MM.1S (cell line): ENCODE measurements at regions not wholly inside any gene's neighbourhood (a gene's known extent, or its start where the extent isn't known, plus 50 kb on each side); places are given as distances from the start of the nearest gene placed in this dataset.

Experiments used
- DNase-seq: peaks from one replicate; pipeline ENCODE4 v3.0.0-alpha.2; 2015
- H2AFZ ChIP-seq: fragments of 300-600 bp; sonication (generic); 2 replicates; pipeline ENCODE4 v1.6.0; 2016; ENCODE audit warnings: antibody characterized with exemption, low read length
- H3F3A ChIP-seq: fragments of 300-600 bp; sonication (generic); 2 replicates; pipeline ENCODE4 v1.6.1; 2016; ENCODE audit warnings: mild to moderate bottlenecking, antibody characterized with exemption, low read length, moderate library complexity, mixed read lengths; ENCODE audit not compliant: insufficient read depth
- H3K27ac ChIP-seq: fragments of 300-600 bp; sonication (generic); 2 replicates; pipeline ENCODE4 v1.5.1; 2016; ENCODE audit warnings: mild to moderate bottlenecking, low read length
- H3K27me3 ChIP-seq: fragments of 300-600 bp; sonication (generic); replicated peaks from 2 replicates; pipeline ENCODE4 v1.6.0; 2016; ENCODE audit warnings: low read length; ENCODE audit not compliant: insufficient read depth
- H3K36me3 ChIP-seq: fragments of 300-600 bp; sonication (generic); replicated peaks from 2 replicates; pipeline ENCODE4 v1.6.1; 2016; ENCODE audit warnings: mild to moderate bottlenecking, low read length, mixed read lengths; ENCODE audit not compliant: insufficient read depth
- H3K4me1 ChIP-seq: fragments of 300-600 bp; sonication (generic); 2 replicates; pipeline ENCODE4 v1.6.1; 2016; ENCODE audit warnings: low read length, mixed read lengths
- H3K4me2 ChIP-seq: fragments of 300-600 bp; sonication (generic); 2 replicates; pipeline ENCODE4 v1.6.0; 2016; ENCODE audit warnings: low read depth, low read length
- H3K4me3 ChIP-seq: fragments of 300-600 bp; sonication (generic); 2 replicates; pipeline ENCODE4 v1.5.1; 2016; ENCODE audit warnings: low read length, mixed read lengths
- H3K79me2 ChIP-seq: fragments of 300-600 bp; sonication (generic); 2 replicates; pipeline ENCODE4 v1.6.1; 2016; ENCODE audit warnings: mixed run types, low read length, mixed read lengths
- H3K9ac ChIP-seq: fragments of 300-600 bp; sonication (generic); 2 replicates; pipeline ENCODE4 v1.6.1; 2016; ENCODE audit warnings: low read length, mixed read lengths
- H3K9me2 ChIP-seq: fragments of 300-600 bp; sonication (generic); replicated peaks from 2 replicates; pipeline ENCODE4 v1.6.1; 2016; ENCODE audit warnings: mild to moderate bottlenecking, low read length, mixed read lengths; ENCODE audit not compliant: insufficient read depth
- H3K9me3 ChIP-seq: fragments of 300-600 bp; sonication (generic); replicated peaks from 2 replicates; pipeline ENCODE4 v1.6.1; 2016; ENCODE audit warnings: mild to moderate bottlenecking, low read length, mixed read lengths; ENCODE audit not compliant: insufficient read depth
- H4K20me1 ChIP-seq: fragments of 300-600 bp; sonication (generic); 2 replicates; pipeline ENCODE4 v1.6.1; 2016; ENCODE audit warnings: mild to moderate bottlenecking, low read length, moderate library complexity, mixed read lengths; ENCODE audit not compliant: insufficient read depth
- EZH2 ChIP-seq: fragments of 300-600 bp; sonication (generic); optimal IDR thresholded peaks from 2 replicates; pipeline ENCODE3; 2017; ENCODE audit warnings: low read depth, mild to moderate bottlenecking, antibody characterized with exemption, low read length, mixed read lengths
- EZH2phosphoT487 ChIP-seq: fragments of 300-600 bp; sonication (generic); IDR thresholded peaks from 2 replicates; pipeline ENCODE4 v1.6.1; 2018; ENCODE audit warnings: antibody characterized with exemption, low read length
- TF ChIP-seq, protein P1 (sequence below): fragments of 300-600 bp; sonication (generic); IDR thresholded peaks from 2 replicates; pipeline ENCODE4 v1.5.1; 2016; ENCODE audit warnings: antibody characterized with exemption, low read length, mixed read lengths

DNA sequence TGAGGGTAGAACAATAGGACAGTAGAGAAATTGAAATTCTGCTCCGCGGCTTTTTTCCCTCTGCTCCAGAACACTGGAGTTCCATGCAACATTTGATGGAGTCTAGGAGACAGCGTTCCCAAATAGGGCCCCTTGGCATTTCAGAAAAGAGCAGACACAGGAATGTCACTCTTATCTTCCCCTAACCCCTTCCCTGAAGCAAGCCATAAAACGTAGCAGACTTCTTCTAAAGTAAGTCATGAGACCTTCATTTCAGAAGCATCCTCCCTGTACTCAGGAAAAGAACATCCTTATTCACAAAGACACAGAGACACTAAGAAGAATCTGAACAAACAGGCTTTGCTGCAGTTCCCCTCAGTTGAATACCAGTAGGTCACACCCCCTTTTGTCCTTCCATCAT lies 296.1 kb upstream of the SOX9 start:
- Histone ChIP-seq H3K79me2 (no peaks in the 10 kb centered on the region), H3K27ac (no peak overlapping the region), H3F3A (no peaks in the 10 kb centered on the region), H3K9me3 (no peaks in the 10 kb centered on the region), H3K9me2 (no peaks in the 10 kb centered on the region), H3K4me3 (no peak overlapping the region), H3K4me1 (no peaks in the 10 kb centered on the region), H3K9ac (no peak overlapping the region), H2AFZ (no peak overlapping the region), H3K4me2 (no peak overlapping the region), H4K20me1 (no peaks in the 10 kb centered on the region), H3K36me3 (no peaks in the 10 kb centered on the region), H3K27me3 (no peaks in the 10 kb centered on the region)
- TF ChIP-seq, protein P1, sequence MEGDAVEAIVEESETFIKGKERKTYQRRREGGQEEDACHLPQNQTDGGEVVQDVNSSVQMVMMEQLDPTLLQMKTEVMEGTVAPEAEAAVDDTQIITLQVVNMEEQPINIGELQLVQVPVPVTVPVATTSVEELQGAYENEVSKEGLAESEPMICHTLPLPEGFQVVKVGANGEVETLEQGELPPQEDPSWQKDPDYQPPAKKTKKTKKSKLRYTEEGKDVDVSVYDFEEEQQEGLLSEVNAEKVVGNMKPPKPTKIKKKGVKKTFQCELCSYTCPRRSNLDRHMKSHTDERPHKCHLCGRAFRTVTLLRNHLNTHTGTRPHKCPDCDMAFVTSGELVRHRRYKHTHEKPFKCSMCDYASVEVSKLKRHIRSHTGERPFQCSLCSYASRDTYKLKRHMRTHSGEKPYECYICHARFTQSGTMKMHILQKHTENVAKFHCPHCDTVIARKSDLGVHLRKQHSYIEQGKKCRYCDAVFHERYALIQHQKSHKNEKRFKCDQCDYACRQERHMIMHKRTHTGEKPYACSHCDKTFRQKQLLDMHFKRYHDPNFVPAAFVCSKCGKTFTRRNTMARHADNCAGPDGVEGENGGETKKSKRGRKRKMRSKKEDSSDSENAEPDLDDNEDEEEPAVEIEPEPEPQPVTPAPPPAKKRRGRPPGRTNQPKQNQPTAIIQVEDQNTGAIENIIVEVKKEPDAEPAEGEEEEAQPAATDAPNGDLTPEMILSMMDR, result no peak
- TF ChIP-seq EZH2phosphoT487 (no peak), EZH2 (no peak)
- DNase-seq, result no peak

DNA sequence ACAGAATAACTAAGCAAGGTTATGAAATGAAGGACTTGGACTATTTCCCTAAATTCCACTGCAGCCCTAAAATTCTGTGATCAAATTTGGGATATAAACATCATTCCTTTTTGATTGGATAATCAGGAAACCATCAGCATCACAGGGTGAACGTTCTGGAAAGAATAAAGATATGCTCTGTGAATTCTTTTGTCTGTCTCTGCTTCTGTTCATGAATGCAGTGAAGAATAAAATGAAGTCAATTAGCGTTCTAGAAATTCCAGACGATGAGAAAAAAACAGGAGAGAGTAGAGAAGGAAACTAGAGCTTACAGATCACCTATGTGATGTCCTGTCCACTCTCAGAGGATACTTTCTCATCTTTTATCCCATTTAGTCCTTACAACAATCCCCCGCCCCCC lies 295.1 kb upstream of the SOX9 start:
- Histone ChIP-seq H3K4me2 (no peak overlapping the region), H3K27me3 (no peaks in the 10 kb centered on the region), H3K36me3 (no peaks in the 10 kb centered on the region), H3F3A (no peaks in the 10 kb centered on the region), H3K27ac (no peak overlapping the region), H4K20me1 (no peaks in the 10 kb centered on the region), H2AFZ (no peak overlapping the region), H3K9me3 (no peaks in the 10 kb centered on the region), H3K4me1 (no peaks in the 10 kb centered on the region), H3K4me3 (no peak overlapping the region), H3K9me2 (no peaks in the 10 kb centered on the region), H3K9ac (no peak overlapping the region), H3K79me2 (no peaks in the 10 kb centered on the region)
- DNase-seq, result no peak
- TF ChIP-seq, protein P1, result no peak

DNA sequence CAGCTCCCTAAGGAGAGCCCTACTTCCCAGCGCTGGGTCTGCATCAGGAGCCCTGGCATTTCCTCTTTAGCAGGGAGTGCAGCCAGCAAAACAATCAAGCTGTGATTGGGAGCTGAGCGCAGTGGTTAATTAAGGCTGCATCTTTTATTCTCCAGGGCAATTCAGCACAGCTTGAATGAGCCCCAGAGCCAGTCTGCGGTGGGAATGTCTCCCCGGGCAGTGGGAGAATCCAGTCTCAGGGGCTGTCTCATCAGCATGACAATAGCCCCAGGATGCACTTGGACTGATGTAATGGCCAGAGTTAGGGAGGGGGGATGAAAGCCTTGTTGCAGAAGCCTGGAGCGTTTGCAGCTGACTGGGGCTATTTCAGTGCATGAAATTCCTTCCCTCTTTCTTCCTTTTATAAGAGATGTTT lies 292.6 kb upstream of the SOX9 start:
- H2AFZ ChIP-seq, result no peak overlapping the region
- H3K4me3 ChIP-seq, result no peak overlapping the region
- no peaks in the 10 kb centered on the region for H4K20me1 ChIP-seq
- no peaks in the 10 kb centered on the region for H3F3A ChIP-seq
- no peak for TF ChIP-seq EZH2phosphoT487
- TF ChIP-seq, protein P1, result no peak
- TF ChIP-seq EZH2, result no peak
- H3K79me2 ChIP-seq, result no peaks in the 10 kb centered on the region
- no peak overlapping the region for H3K4me2 ChIP-seq
- H3K36me3 ChIP-seq, result no peaks in the 10 kb centered on the region
- no peaks in the 10 kb centered on the region for H3K9me2 ChIP-seq
- H3K27ac ChIP-seq, result no peak overlapping the region
- no peaks in the 10 kb centered on the region for H3K9me3 ChIP-seq
- H3K9ac ChIP-seq, result no peak overlapping the region
- H3K4me1 ChIP-seq, result no peaks in the 10 kb centered on the region
- DNase-seq, result no peak
- no peaks in the 10 kb centered on the region for H3K27me3 ChIP-seq

DNA sequence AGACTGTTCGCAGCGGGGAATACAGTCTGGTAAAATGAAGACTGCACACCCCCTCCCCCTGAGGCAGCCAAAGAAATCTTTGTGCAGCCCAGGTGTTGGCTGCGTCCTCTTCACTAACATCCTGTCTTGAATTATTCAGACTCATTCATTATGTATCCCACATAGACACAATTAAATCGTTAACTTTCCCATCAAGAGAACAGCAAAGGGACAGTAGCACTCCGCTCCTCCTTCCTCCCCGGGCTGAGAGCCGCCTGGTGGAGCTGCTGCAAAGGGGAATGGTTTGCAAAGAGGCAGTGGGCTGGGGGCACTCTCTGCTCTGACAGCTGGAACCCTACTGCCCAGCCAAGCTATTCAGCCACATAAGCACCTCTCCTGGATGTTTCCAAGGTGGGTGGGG lies 290.0 kb upstream of the SOX9 start:
- H3K9me2 ChIP-seq, result no peaks in the 10 kb centered on the region
- H3K4me2 ChIP-seq, result no peak overlapping the region
- H3K79me2 ChIP-seq, result no peaks in the 10 kb centered on the region
- H3K27me3 ChIP-seq, result no peaks in the 10 kb centered on the region
- no peak overlapping the region for H3K4me3 ChIP-seq
- no peak for DNase-seq
- no peaks in the 10 kb centered on the region for H3K4me1 ChIP-seq
- H3F3A ChIP-seq, result no peaks in the 10 kb centered on the region
- H3K9ac ChIP-seq, result no peak overlapping the region
- H3K36me3 ChIP-seq, result no peaks in the 10 kb centered on the region
- TF ChIP-seq, protein P1, result no peak
- TF ChIP-seq EZH2, result no peak
- no peak for TF ChIP-seq EZH2phosphoT487
- no peaks in the 10 kb centered on the region for H3K9me3 ChIP-seq
- H3K27ac ChIP-seq, result no peak overlapping the region
- no peaks in the 10 kb centered on the region for H4K20me1 ChIP-seq
- no peak overlapping the region for H2AFZ ChIP-seq
